A549 (cell line): ENCODE measurements at regions not wholly inside any gene's neighbourhood (a gene's known extent, or its start where the extent isn't known, plus 50 kb on each side); places are given as distances from the start of the nearest gene placed in this dataset.

Source experiments
- ATAC-seq, 2 experiments: fragments of 200-7000 bp in 1 of 2; fragments of >200 bp in 1 of 2; cut with Nextera tagmentation in 1 of 2; cut with Tn5 transposase in 1 of 2; 3 replicates each; pipeline versions ENCODE4 v1.8.0 to v1.9.1; 2018 to 2020; ENCODE audit warnings: mild to moderate bottlenecking in 1 of 2, moderate library complexity in 1 of 2
- CTCF ChIA-PET: fragments of 300-600 bp; sonication (Branson Sonifier 250); formaldehyde crosslinking; extraction: SDS; loops from one replicate; lab custom pipeline; 2021; ENCODE audit warnings: antibody characterized with exemption, inconsistent platforms; lab: Yijun Ruan, JAX
- POLR2A ChIA-PET: fragments of 350-600 bp; formaldehyde crosslinking; extraction: SDS; loops from one replicate; lab custom pipeline; 2021; ENCODE audit warnings: antibody characterized with exemption, inconsistent platforms; lab: Yijun Ruan, JAX
- DNase-seq, 2 experiments: peaks; one replicate each; pipeline versions ENCODE4 v3.0.0 to v3.0.0-alpha.2; 2011 to 2016; ENCODE audit warnings: low read depth in 1 of 2, low spot score in 1 of 2
- FAIRE-seq: peaks from 2 replicates; lab custom pipeline; 2011; peaks lifted over from hg19 to GRCh38; lab: Jason Lieb, UNC
- H3K27ac ChIP-seq, 2 experiments: fragments of >200 bp; sonication (Bioruptor Twin); formaldehyde crosslinking; 3 replicates each; pipeline ENCODE4 v1.5.1; 2016 to 2017
- H3K4me1 ChIP-seq: fragments of >200 bp; sonication (Bioruptor Twin); formaldehyde crosslinking; 3 replicates; pipeline ENCODE4 v1.6.1; 2016
- H3K4me2 ChIP-seq: fragments of >200 bp; sonication (Bioruptor Twin); formaldehyde crosslinking; 3 replicates; pipeline ENCODE4 v1.6.1; 2016
- H3K4me3 ChIP-seq: fragments of >200 bp; sonication (Bioruptor Twin); formaldehyde crosslinking; 3 replicates; pipeline ENCODE4 v1.5.1; 2016
- H3K9me3 ChIP-seq: fragments of >200 bp; sonication (Bioruptor Twin); formaldehyde crosslinking; 3 replicates; pipeline ENCODE4 v1.6.1; 2016
- CEBPB ChIP-seq, 2 experiments: fragments of >200 bp in 1 of 2; sonication (Bioruptor Twin) in 1 of 2; formaldehyde crosslinking in 1 of 2; IDR thresholded peaks; 2 replicates each; pipeline ENCODE4 v1.6.1; 2012 to 2016
- CHD4 ChIP-seq: fragments of 200-600 bp; sonication (generic); IDR thresholded peaks from 2 replicates; pipeline ENCODE4 v1.6.1; 2016; ENCODE audit warnings: antibody characterized with exemption, mild to moderate bottlenecking, borderline replicate concordance
- EP300 ChIP-seq, 2 experiments: fragments of >200 bp; sonication (Bioruptor Twin); formaldehyde crosslinking; IDR thresholded peaks; 2 replicates in 1 of 2; 3 replicates in 1 of 2; pipeline ENCODE4 v1.6.1; 2016 to 2017
- HDAC2 ChIP-seq: fragments of 200-600 bp; sonication (generic); IDR thresholded peaks from 2 replicates; pipeline ENCODE4 v1.6.1; 2016
- JUN ChIP-seq, 2 experiments: fragments of >200 bp; sonication (Bioruptor Twin); formaldehyde crosslinking; IDR thresholded peaks; 2 replicates in 1 of 2; 3 replicates in 1 of 2; pipeline ENCODE4 v1.6.1; 2016 to 2017
- JUNB ChIP-seq: fragments of >200 bp; sonication (Bioruptor Twin); formaldehyde crosslinking; IDR thresholded peaks from 2 replicates; pipeline ENCODE4 v1.6.1; 2016
- MAFK ChIP-seq: fragments of 450-650 bp; IDR thresholded peaks from 2 replicates; pipeline ENCODE4 v1.6.1; 2014; ENCODE audit not compliant: partially characterized antibody
- MAZ ChIP-seq: fragments of 150-350 bp; IDR thresholded peaks from 2 replicates; pipeline ENCODE4 v1.6.1; 2014; ENCODE audit warnings: antibody characterized with exemption, low read depth, low read length, borderline replicate concordance
- NFE2L2 ChIP-seq: fragments of 150-350 bp; conservative IDR thresholded peaks from 2 replicates; pipeline ENCODE4 v1.6.1; 2014; ENCODE audit warnings: low read length
- POLR2A ChIP-seq: IDR thresholded peaks from 2 replicates; pipeline ENCODE4 v1.6.1; 2012; ENCODE audit warnings: mild to moderate bottlenecking, low read length
- RAD21 ChIP-seq, 2 experiments: fragments of >200 bp in 1 of 2; sonication (Bioruptor Twin) in 1 of 2; formaldehyde crosslinking in 1 of 2; IDR thresholded peaks in 1 of 2; conservative IDR thresholded peaks in 1 of 2; 2 replicates in 1 of 2; 3 replicates in 1 of 2; pipeline ENCODE4 v1.6.1; 2012 to 2018; ENCODE audit warnings: inconsistent platforms in 1 of 2
- RNF2 ChIP-seq: fragments of 200-600 bp; sonication (generic); IDR thresholded peaks from 2 replicates; pipeline ENCODE4 v1.6.1; 2016; ENCODE audit warnings: low read depth, mild to moderate bottlenecking, antibody characterized with exemption, moderate library complexity, borderline replicate concordance
- SREBF2 ChIP-seq: fragments of 450-650 bp; IDR thresholded peaks from 2 replicates; pipeline ENCODE4 v1.6.1; 2014; ENCODE audit warnings: mild to moderate bottlenecking, moderate library complexity
- TFCP2L1 ChIP-seq: fragments of 250-450 bp; sonication (Bioruptor Pico); IDR thresholded peaks from 2 replicates; pipeline ENCODE4 v1.5.0; 2021; ENCODE audit warnings: mild to moderate bottlenecking
- ZSCAN20 ChIP-seq: fragments of 250-450 bp; sonication (Bioruptor Pico); IDR thresholded peaks from 2 replicates; pipeline ENCODE4 v1.8.0; 2022; ENCODE audit warnings: mild to moderate bottlenecking, moderate library complexity
- WGBS: methylation state at CpG from one replicate; pipeline ENCODE4 v1.1.6; 2017; ENCODE audit errors: missing lambda C conversion rate; 5-methylcytosine and 5-hydroxymethylcytosine counted together
- TF ChIP-seq, protein P1 (sequence below): fragments of >200 bp; sonication (Bioruptor Twin); formaldehyde crosslinking; IDR thresholded peaks from 3 replicates; pipeline ENCODE4 v1.5.1; 2016
- TF ChIP-seq, protein P2 (sequence below): IDR thresholded peaks from 2 replicates; pipeline ENCODE4 v1.6.1; 2012; ENCODE audit warnings: low read depth, borderline replicate concordance
- TF ChIP-seq, protein P3 (sequence below): fragments of 250-450 bp; sonication (Bioruptor Pico); IDR thresholded peaks from 2 replicates; pipeline ENCODE4 v1.5.0; 2021; ENCODE audit warnings: mild to moderate bottlenecking, moderate library complexity, borderline replicate concordance
- TF ChIP-seq, protein P4 (sequence below): fragments of >200 bp; sonication (Bioruptor Twin); formaldehyde crosslinking; IDR thresholded peaks from 2 replicates; pipeline ENCODE4 v1.6.1; 2016

DNA sequence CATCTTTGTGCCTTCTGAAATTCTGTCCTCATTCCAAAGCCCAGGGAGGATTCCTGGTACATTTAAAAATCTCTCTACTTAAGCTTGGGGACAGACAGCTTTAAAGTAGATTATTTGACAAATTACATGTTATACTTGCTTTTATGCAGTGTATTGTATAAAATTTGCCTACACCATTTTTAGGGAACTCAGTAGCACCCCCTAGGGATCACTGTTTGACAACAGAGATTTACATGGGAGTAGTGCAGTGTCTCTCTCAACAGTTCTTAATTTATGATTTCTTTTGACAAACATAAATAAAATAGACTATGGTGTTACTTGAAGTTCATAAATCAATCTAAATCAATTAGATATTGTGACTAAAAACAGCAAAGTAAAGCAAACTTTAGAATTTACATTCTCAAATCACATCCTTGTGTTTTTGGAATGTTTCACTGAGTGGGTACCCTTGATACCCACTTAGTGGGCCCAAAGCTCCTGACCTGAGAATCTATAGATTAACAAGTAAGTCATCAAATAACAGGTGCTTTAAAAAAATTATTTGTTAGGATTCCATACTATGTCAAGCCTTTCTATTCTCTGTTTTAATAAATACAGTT, 428.8 kb downstream of the DYNC2H1 start:
- H3K4me1 ChIP-seq, result peaks cover under 1% of the 10 kb centered on the region
- no peak overlapping the region for H3K4me3 ChIP-seq
- ChIA-PET CTCF (interaction anchor here (0.6 to 2.4 kb wide), 3 partner anchors 10 to 233 kb away, joined by 3 to 15 read pairs (median 3); no protein-coding TSS in a partner anchor), POLR2A (no interaction called here)
- 0 out of 6 replicates have a peak, but pooled peaks of 1 of the 2 experiments have one; percentile 53 for ATAC-seq
- peaks cover 9% of the 10 kb centered on the region; the same call in 2 of the 3 replicates for H3K9me3 ChIP-seq
- no peak for TF ChIP-seq EP300 (IDR thresholded peaks at IDR 0.05)
- TF ChIP-seq, protein P1, sequence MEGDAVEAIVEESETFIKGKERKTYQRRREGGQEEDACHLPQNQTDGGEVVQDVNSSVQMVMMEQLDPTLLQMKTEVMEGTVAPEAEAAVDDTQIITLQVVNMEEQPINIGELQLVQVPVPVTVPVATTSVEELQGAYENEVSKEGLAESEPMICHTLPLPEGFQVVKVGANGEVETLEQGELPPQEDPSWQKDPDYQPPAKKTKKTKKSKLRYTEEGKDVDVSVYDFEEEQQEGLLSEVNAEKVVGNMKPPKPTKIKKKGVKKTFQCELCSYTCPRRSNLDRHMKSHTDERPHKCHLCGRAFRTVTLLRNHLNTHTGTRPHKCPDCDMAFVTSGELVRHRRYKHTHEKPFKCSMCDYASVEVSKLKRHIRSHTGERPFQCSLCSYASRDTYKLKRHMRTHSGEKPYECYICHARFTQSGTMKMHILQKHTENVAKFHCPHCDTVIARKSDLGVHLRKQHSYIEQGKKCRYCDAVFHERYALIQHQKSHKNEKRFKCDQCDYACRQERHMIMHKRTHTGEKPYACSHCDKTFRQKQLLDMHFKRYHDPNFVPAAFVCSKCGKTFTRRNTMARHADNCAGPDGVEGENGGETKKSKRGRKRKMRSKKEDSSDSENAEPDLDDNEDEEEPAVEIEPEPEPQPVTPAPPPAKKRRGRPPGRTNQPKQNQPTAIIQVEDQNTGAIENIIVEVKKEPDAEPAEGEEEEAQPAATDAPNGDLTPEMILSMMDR, result peak; percentile 22; the same call in 2 of the 3 replicates
- TF ChIP-seq RAD21 (conservative IDR thresholded peaks at IDR 0.05 in 1 of 2, IDR thresholded peaks at IDR 0.05 in 1 of 2), result peak; percentile 15 to 21; a peak in 1 of 5 replicates
- no peak for FAIRE-seq
- peak in 1 of 2 experiments; percentile 17 for DNase-seq
- H3K4me2 ChIP-seq, result no peak overlapping the region
- no peak overlapping the region for H3K27ac ChIP-seq

DNA sequence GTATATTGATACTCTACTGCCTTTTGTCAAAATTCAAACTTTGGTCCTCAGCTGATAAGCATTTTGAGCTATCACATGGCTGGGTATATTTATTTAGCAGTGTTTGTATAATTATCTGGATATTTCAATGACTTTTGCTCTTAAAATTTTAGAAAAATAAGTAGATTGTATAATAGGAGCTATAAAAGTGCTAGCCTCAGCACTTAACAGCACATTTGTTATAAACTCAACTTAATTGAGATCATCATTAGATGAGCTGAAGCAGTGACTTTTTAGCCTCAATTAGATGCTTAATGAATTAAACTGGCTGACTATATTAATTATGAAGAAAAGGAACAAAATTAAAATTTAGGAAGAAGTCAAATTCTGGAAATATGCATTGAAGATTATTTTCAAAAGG, 429.9 kb downstream of the DYNC2H1 start:
- Histone ChIP-seq H3K4me1 (no peaks in the 10 kb centered on the region), H3K4me3 (no peak overlapping the region), H3K27ac (no peak overlapping the region), H3K4me2 (no peak overlapping the region), H3K9me3 (peaks cover 9% of the 10 kb centered on the region; the same call in 2 of the 3 replicates)
- ATAC-seq (no peak), DNase-seq (no peak), FAIRE-seq (no peak)
- TF ChIP-seq SREBF2 (no peak), MAFK (peak; percentile 74)
- TF ChIP-seq, protein P2, sequence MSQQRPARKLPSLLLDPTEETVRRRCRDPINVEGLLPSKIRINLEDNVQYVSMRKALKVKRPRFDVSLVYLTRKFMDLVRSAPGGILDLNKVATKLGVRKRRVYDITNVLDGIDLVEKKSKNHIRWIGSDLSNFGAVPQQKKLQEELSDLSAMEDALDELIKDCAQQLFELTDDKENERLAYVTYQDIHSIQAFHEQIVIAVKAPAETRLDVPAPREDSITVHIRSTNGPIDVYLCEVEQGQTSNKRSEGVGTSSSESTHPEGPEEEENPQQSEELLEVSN, result no peak
- POLR2A ChIA-PET, result no interaction called here
- CTCF ChIA-PET, result interaction anchor here (2.4 kb wide), 1 partner anchor 9 kb away, joined by 15 read pairs; no protein-coding TSS in a partner anchor

DNA sequence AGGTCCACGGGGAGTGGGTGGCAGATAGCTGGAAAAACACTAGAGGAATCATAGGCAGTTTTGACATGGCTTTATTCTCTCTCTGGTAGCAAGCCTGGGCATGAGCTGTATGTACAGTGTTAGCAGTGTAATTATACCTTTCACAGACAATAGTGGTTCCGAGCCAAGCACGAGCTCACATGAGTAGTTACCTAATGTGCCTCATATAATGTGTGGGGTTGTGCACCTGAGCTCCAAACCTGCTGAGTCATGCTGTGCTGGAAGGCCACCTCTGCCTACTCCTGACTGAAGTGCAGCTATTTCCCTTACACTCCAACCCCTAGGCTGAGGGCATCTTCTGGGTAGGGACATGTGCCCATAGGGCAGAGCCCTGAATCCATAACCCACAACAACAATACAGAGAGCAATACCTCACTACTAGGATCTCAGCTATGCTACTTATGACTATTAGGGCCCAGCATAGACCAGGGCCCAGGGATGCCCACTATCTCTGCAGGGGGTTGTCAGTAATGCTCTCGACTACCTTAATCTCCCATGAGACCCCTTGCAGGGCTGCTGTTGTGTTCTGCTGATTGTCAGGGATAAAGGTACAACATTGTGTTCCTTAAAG, 432.1 kb downstream of the DYNC2H1 start:
- H3K9me3 ChIP-seq, result peaks cover 9% of the 10 kb centered on the region; the same call in 2 of the 3 replicates
- FAIRE-seq (no peak), DNase-seq (peak in 1 of 2 experiments; percentile 38), ATAC-seq (no peak)
- no peak overlapping the region for H3K4me2 ChIP-seq
- peak; percentile 41; the same call in 1 of the 2 replicates for TF ChIP-seq NFE2L2
- peak; percentile 66 for TF ChIP-seq MAFK
- no peak for TF ChIP-seq JUNB
- no peak for TF ChIP-seq HDAC2
- CTCF ChIA-PET, result interaction anchor here (0.9 kb wide), 1 partner anchor 10 kb away, joined by 3 read pairs; no protein-coding TSS in a partner anchor
- peak overlapping the region in 1 of 2 experiments; percentile 66; a peak in 3 of 6 replicates for H3K27ac ChIP-seq
- no peak overlapping the region for H3K4me3 ChIP-seq
- 88% methylated on average over 3 of the region's 4 CpGs for WGBS
- no peaks in the 10 kb centered on the region for H3K4me1 ChIP-seq
- POLR2A ChIA-PET, result no interaction called here

DNA sequence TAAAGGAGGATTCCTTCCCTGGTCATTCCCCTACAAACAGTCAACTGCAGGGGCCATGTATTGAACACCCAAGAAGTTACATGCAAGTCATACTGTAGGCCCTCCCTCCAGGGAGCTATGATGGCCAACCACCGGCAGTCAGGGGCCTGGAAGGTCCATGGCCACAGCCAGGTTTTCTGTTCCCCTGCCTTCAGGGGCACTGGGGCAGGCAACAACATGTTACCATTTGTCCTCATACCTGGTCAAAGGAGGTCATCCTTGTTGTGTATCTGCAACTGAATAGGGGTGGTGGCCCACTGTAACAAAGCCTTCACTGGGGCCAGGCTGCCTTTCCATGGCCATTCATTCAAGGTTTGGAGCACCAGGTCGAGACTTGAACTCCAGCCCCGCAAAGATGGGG, 433.6 kb downstream of the DYNC2H1 start:
- DNase-seq, result no peak

DNA sequence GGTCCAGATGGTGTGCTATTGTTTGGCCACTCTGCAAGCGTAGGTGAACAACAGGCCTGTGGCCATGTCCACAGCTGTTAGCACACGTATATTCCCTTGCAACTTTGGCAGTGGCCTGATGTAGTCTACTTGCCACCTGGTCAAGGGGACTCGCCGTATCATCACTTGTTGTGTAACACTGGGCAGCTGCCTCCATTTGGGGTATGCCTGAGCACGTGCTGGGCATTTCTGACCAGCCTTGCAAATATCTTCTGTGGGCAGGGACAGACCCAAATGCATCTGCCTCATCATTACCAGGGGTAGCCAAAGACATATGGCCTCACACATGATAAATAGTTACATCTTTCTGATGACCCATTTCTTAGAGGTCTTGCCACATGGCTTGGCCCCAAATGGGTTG, 434.2 kb downstream of the DYNC2H1 start:
- peaks cover 9% of the 10 kb centered on the region; the same call in 2 of the 3 replicates for H3K9me3 ChIP-seq
- FAIRE-seq, result no peak
- no peak overlapping the region for H3K4me2 ChIP-seq
- H3K4me1 ChIP-seq, result no peaks in the 10 kb centered on the region
- H3K27ac ChIP-seq, result no peak overlapping the region
- H3K4me3 ChIP-seq, result no peak overlapping the region
- POLR2A ChIA-PET, result no interaction called here
- ATAC-seq, result no peak
- 90% methylated on average over 5 of the region's 5 CpGs for WGBS
- CTCF ChIA-PET, result interaction anchor here (0.6 to 1.5 kb wide), 2 partner anchors 15 to 291 kb away, joined by 3 read pairs; no protein-coding TSS in a partner anchor
- DNase-seq, result no peak
- TF ChIP-seq SREBF2, result no peak
- no peak for TF ChIP-seq CHD4
- TF ChIP-seq, protein P1, result no peak
- TF ChIP-seq, protein P3, sequence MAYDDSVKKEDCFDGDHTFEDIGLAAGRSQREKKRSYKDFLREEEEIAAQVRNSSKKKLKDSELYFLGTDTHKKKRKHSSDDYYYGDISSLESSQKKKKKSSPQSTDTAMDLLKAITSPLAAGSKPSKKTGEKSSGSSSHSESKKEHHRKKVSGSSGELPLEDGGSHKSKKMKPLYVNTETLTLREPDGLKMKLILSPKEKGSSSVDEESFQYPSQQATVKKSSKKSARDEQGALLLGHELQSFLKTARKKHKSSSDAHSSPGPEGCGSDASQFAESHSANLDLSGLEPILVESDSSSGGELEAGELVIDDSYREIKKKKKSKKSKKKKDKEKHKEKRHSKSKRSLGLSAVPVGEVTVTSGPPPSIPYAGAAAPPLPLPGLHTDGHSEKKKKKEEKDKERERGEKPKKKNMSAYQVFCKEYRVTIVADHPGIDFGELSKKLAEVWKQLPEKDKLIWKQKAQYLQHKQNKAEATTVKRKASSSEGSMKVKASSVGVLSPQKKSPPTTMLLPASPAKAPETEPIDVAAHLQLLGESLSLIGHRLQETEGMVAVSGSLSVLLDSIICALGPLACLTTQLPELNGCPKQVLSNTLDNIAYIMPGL (CRISPR knock-in tag), result no peak
- TF ChIP-seq ZSCAN20 (CRISPR knock-in tag), result no peak
- TF ChIP-seq POLR2A, result no peak
- TF ChIP-seq RNF2, result no peak
- TF ChIP-seq JUN (IDR thresholded peaks at IDR 0.05), result no peak
- TF ChIP-seq CEBPB (IDR thresholded peaks at IDR 0.05), result no peak
- TF ChIP-seq MAZ, result no peak

More for the DNA sequence above, 433.6 kb downstream of the DYNC2H1 start:
- TF ChIP-seq JUNB, result no peak
- TF ChIP-seq, protein P4, sequence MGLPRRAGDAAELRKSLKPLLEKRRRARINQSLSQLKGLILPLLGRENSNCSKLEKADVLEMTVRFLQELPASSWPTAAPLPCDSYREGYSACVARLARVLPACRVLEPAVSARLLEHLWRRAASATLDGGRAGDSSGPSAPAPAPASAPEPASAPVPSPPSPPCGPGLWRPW, result no peak
- no peak for TF ChIP-seq TFCP2L1 (CRISPR knock-in tag)
- POLR2A ChIA-PET, result no interaction called here
- no peak overlapping the region for H3K4me2 ChIP-seq
- no peak overlapping the region for H3K27ac ChIP-seq
- CTCF ChIA-PET, result interaction anchor here (0.6 kb wide), 1 partner anchor 291 kb away, joined by 3 read pairs; no protein-coding TSS in a partner anchor
- no peak overlapping the region for H3K4me3 ChIP-seq
- no peak for FAIRE-seq
- no CpG with 5 or more reads among the region's 3 CpGs for WGBS
- H3K9me3 ChIP-seq, result peaks cover 9% of the 10 kb centered on the region; the same call in 2 of the 3 replicates
- H3K4me1 ChIP-seq, result no peaks in the 10 kb centered on the region
- ATAC-seq, result no peak
